ENCODE measurements at regions not wholly inside any gene's neighbourhood (a gene's known extent, or its start where the extent isn't known, plus 50 kb on each side); places are given as distances from the start of the nearest gene placed in this dataset.

- TF ChIP-seq, protein P1, sequence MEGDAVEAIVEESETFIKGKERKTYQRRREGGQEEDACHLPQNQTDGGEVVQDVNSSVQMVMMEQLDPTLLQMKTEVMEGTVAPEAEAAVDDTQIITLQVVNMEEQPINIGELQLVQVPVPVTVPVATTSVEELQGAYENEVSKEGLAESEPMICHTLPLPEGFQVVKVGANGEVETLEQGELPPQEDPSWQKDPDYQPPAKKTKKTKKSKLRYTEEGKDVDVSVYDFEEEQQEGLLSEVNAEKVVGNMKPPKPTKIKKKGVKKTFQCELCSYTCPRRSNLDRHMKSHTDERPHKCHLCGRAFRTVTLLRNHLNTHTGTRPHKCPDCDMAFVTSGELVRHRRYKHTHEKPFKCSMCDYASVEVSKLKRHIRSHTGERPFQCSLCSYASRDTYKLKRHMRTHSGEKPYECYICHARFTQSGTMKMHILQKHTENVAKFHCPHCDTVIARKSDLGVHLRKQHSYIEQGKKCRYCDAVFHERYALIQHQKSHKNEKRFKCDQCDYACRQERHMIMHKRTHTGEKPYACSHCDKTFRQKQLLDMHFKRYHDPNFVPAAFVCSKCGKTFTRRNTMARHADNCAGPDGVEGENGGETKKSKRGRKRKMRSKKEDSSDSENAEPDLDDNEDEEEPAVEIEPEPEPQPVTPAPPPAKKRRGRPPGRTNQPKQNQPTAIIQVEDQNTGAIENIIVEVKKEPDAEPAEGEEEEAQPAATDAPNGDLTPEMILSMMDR (IDR thresholded peaks at IDR 0.05), result no peak
- no peak for TF ChIP-seq EZH2 (IDR thresholded peaks at IDR 0.05)
- no peak for TF ChIP-seq EZH2phosphoT487 (IDR thresholded peaks at IDR 0.05)
Measured at GRCh38 chr1:2923351-2923750, 97.9 kb upstream of the ACTRT2 start.
